Activated T-cell treated with anti-CD3 and anti-CD28 coated beads, Interleukin-2, amount 50 U/mL, for 48 hours (primary cell): ENCODE measurements at regions not wholly inside any gene's neighbourhood (a gene's known extent, or its start where the extent isn't known, plus 50 kb on each side); places are given as distances from the start of the nearest gene placed in this dataset.
"Not testable (repeated sequence)": the region's sequence is repeated elsewhere in the genome, so short reads cannot be mapped to it uniquely, and the experiment has no call there.

Experiments used
- DNase-seq, 2 experiments: peaks; one replicate each; pipeline ENCODE4 v3.0.0-alpha.2; 2020

GRCh38 chr12:97616946-97617345 lies 154.3 kb downstream of the RMST start:
- no peak for DNase-seq

- DNase-seq, result no peak
Observed at GRCh38 chr12:97628962-97629361, 166.4 kb downstream of the RMST start.

GRCh38 chr12:97629382-97629781 lies 166.8 kb downstream of the RMST start:
- no peak for DNase-seq

DNA sequence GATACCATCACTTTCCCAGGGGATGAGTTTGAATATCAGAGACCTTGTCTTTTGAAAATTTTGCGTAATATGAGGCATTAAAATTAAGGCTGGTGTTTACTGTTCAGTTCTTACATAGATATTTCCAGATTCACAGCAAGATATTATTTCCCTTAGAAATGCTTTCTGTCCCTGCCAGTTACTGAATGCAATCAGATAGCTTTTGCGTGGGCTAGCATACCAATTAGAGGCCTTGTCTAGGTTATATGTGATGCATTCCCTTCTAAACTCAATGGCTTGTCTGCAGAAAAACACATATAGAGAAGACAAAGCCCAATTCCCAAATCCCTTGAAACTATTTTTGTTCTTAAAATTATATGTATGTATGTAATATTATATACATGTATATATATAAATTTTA lies 167.8 kb downstream of the RMST start:
- no peak for DNase-seq

DNA sequence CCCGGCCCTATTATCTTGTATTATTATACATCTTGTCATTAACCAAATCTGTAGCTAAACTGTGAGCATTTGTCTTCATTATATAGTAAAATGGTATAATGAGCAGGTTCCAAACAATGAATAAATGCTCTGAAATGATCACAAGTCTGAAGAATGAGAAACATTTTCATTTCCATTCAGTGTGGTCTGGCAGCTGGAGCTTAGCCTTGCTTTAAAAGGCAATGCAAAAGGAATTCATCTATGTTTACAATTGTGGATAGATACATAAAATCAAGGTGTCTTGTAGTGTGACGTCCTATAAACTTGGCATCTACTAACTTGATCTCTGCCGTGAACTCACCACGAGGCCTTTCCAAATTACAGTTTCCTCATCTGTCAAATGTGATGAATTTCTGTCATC lies 168.3 kb downstream of the RMST start:
- DNase-seq, result no peak

- DNase-seq, result no peak
Observed at GRCh38 chr12:97637770-97638169, 175.2 kb downstream of the RMST start.

DNA sequence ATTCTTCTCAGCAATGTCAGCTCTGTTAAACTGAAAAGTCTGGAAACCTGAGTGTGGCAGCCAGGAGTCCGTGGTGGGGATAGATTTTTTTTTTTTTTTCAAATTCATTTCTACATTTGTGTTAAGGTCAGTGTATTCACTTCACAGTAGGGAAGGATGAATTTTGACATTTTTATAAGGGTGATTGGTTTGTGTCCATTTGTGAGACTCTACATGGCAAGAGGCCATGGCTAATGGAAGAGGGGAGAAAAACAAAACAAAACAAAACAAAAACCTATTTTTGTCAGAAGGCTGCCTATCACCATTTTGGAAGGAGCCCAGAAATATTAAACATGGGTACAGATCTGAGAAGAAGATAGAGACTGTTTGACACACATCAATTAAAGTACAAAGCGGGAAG lies 176.1 kb downstream of the RMST start:
- DNase-seq, result no peak

DNA sequence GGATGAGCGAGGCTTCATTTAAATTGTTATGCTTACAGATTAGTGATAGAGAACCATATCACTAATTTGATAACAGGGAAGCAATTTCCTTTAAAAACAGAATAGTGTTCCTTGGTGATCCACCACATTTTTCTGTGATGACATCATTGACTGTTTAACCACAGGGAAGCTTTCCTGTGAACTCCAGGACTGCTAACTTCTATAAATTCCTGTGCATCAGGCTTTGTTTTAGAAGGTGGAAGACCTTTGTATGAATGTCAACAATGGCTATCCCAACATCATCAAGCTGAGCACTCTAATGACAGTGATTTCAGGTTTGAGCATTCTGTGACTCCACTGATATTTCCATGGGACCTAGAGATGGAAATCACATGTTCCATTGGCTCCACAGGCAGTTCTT lies 177.1 kb downstream of the RMST start:
- DNase-seq, result no peak

GRCh38 chr12:97640826-97641225 lies 178.2 kb downstream of the RMST start:
- no peak for DNase-seq

- no peak for DNase-seq
Observed at GRCh38 chr12:97642911-97643310, 180.3 kb downstream of the RMST start.

GRCh38 chr12:97643924-97644323 lies 181.3 kb downstream of the RMST start:
- no peak for DNase-seq

GRCh38 chr12:97645726-97646125 lies 183.1 kb downstream of the RMST start:
- DNase-seq, result no peak

DNA sequence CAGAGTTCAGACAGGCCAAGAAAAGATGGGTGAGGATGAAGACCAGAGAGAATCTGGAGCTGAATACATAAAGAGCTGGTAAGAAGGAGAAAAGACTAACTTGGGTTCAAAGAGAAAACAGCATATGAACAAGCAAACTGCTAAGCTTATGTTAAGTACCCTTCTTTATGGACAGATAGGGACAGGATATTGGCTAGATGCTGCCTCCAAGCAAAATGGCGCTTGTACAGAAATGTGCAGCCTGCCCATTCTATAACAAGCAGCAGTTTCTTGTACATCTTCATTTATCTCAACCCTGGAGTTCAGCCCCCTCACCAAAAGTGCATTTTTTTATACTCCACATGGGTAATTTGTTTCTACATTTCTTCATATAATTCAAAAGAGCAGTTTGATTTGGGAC lies 184.5 kb downstream of the RMST start:
- no peak for DNase-seq

- DNase-seq, result no peak
Observed at GRCh38 chr12:97650242-97650641, 187.6 kb downstream of the RMST start.

GRCh38 chr12:97656548-97656947 lies 193.9 kb downstream of the RMST start:
- not testable (repeated sequence) for DNase-seq

DNA sequence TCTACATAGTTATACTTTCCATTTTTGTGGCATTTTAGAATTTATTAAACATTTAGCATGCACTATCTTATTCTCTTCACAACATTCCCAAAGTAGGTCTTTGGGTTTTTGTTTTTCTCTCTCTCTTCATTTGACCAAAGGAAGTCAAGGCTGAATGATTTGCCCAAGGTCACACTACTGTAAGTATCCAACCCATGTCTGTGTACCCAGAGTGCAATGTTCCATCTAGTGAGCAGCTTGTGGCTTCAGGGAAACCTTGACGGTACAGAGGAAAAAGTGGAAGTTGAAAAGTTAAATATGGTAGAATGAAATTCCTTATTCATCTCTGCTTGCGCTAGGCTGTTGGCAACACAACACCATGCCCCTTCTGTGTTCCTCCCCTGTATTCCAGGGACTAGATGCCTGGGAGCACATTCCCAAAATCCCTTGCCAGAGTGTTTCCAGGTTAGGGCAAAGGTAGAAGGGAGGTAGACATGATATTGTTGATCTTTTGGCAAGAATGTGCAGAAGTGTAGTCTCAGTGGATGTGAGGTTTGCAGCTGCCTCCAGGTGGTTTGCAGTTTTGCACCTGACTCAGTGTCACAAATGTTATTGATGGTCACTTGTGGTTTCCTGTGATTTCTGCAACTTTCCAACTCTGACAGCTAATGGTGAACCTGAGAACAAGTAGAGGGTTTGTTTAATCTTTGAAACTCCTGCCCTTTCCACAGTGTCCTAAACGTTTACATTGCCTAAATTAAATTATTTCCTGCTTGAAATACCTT lies 196.7 kb downstream of the RMST start:
- no peak for DNase-seq

- DNase-seq, result no peak
Observed at GRCh38 chr12:97666263-97666662, 203.7 kb downstream of the RMST start.

DNA sequence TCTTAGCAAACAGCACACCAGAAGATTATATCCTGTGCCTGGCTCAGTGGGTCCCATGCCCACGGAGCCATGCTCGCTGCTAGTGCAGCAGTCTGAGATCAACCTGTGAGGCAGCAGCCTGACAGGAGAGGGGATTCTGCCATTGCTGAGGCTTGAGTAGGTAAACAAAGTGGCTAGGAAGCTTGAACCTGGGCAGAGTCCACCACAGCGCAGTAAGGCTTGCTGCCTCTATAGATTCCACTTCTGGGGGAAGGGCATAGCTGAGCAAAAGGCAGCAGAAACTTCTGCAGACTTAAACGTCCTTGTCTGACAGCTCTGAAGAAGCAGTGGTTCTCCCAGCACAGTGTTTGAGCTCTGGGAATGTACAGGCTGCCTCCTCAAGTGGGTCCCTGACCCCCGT lies 210.3 kb downstream of the RMST start:
- no peak for DNase-seq

DNA sequence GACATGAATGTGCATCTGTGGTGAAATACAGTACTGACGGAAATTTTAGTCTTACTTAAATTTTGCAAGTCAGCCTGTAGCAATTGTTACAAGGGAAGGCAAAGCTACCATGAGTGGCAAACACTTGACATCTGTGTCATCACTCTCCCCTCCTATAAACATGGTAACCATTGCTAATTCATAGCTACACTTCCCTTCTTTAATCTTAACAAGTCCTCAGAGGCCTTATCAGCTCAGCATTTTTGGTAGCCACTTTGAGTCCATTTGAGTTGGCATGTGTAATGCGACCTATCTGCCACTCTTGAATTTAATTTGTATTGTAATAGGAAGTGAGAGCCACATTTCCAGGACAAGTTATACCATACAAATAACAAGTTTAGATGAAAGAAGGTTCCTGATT lies 218.1 kb downstream of the RMST start:
- DNase-seq, result no peak

GRCh38 chr12:97681612-97682504 lies 219.3 kb downstream of the RMST start:
- no peak for DNase-seq

- no peak for DNase-seq
Observed at GRCh38 chr12:97685360-97685759, 222.8 kb downstream of the RMST start.

DNA sequence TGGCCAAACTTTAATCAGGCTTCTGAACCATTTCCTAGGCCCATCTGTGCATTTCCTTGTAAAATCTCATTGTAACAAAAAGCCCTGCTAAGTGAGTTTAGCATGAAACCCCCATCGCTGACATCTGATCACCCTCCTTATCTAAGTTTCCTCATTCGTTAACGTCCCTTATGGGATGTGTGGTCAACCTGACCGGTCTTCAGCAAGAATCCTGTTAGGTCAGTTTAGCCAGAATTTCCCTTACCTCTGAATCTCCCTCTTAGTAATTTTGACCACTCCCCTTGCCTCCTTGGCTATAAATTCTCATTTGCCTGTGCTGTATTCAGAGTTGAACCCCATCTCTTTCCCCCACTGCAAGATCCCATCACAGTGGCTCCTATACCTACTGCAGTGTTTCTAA lies 239.3 kb downstream of the RMST start:
- DNase-seq, result no peak

DNA sequence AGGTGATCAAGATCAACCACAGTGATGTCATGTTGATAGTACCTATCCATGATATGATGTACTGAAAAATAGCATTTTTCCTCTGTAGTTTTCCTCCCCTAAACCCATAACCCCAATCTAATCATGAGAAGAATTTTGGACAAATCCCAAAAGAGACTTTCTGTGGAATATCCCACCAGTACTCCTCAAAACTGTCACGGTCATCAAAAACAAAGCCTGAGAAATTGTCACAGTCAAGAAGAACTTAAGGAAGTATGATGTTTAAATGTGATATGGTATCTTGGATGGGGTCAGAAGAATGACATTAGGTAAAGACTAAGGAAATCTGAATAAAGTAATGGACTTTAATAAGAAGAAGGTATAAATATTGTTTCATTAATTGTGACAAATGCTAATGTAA lies 248.8 kb downstream of the RMST start:
- DNase-seq, result no peak

GRCh38 chr12:97713270-97713669 lies 250.7 kb downstream of the RMST start:
- DNase-seq, result no peak
